ENCODE measurements at regions not wholly inside any gene's neighbourhood (a gene's known extent, or its start where the extent isn't known, plus 50 kb on each side); places are given as distances from the start of the nearest gene placed in this dataset.

DNA sequence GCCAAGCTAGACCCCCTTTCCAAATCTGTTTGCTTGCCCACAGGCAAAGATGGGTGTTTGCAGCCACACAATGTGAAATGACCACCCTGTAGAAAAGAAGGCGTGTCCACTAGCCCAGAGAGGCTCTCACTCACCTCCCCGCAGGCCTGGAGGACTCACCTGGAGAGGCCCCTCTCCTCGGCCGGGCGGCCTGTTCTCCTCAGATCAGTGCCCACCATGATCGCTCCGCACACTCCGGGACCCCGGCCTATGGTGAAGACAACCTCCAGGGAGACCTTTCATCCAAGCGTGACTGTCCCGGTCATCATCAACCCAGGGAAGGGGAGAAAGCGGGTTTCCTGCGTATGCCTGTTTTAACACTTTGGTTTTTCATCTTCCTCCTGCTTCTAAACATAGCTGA, 328.7 kb upstream of the SALL3 start:
- DNase-seq (ENCODE audit: low read depth) = no peak

DNA sequence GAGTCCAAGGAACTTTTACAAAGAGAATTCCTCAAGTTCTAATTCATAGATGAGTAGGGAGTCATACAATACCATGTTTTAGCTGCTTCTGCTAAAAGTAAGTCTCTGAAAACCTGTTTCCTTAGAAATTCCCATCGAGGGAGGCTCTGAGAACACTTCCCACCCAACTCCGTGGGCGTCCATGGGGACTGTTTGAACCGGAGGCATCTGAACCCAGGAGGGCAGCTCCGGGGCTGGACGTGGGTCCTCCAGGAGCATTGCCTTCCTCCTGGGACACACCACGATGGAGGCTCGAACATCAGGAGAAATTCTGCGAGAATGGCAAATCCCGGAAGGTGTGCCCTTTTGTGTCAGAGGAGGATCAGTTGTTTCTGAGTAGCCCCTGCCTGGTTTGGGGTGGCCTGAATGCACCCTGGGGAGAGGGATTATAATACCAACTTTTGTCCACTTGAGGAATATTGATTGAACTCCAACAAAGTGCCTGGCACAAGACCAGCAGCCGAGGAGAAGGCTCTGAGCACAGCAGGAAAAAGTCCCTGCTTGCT, 327.5 kb upstream of the SALL3 start:
- DNase-seq (ENCODE audit: low read depth) = no peak

DNA sequence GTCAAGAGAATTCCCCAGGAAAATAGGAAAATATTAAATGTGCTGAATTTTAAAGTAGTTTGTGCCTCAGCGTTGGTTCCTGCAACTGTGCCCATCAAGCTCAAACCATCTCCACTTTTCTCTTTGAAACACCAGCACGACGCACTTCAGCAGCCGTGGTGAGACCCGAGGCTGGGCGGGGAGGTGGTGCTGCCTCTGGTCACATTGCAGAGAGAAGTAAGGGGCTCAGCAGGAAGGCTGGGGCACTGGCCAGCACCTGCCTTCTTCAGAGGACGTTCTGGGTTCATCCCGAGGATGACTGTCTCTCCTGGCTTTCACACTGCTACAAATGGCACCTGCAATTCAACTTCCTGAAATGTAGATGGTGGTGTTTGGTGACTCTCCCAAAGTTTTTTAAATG, 323.7 kb upstream of the SALL3 start:
- DNase-seq (ENCODE audit: low read depth) = no peak

DNA sequence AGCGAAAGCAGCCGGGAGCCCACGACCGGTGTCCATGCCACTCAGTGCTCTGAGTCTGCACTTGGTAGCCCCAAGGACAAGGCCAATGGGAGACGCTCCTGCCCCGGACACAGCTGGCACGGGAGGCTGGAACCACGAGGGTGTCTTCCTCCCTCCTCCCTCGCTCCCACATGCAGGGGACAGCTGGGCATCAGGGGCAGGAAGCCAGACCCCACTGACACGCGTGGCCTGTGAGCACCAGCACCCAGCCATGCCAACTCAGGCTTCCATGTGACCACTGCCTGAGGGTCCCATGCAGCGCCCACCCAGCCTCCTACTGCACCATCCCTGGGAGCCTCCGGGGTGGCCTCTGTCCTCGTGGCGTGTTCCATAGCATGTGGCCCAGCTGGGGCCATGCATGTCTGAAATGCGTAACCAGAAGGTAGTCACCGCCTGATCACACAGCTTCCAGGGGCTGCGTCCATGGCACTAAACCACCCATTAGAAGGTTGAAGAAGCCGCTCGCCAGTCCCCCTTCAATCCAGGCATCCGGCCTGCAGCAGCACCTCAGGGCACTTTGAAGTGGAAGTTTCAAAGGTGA, 323.2 kb upstream of the SALL3 start:
- no peak for DNase-seq (ENCODE audit: low read depth)

DNA sequence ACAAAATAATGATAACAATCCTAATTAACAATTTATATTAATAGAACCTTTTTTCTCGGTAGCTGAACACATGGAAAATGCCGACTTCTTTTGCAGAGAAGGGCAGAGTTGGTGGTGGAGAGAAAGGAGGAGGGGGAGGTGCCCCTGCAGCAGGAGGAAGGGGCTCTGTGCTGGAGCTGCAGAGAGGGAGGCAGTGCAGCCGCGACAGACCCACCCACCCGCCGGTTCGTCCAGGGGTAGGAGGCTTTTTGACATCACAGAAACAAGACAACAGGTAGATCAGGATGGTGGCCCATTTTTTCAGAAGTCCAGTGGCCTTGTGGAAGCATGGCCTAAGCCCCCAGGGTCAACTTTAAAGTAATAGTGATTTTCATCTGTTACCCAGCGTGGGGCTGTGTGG, 321.1 kb upstream of the SALL3 start:
- no peak for DNase-seq (ENCODE audit: low read depth)

DNA sequence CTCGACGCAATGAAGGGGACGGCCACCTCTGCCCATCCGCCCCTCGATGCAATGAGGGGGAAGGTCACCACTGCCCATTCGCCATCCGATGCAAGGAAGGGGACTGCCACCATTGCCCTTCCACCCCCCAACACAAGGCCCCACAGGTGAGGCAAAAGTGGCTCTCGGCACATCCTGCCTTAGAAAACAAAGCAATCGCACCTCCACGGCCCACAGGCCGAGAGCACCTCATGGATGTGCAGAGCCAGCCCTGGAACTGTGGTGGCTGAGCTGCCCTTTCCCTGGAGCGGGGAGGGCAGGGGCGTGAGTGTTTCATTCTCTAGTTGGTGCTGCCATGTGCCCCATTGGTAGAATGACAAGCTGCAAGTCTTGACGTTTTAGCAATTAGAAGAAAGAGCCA, 320.6 kb upstream of the SALL3 start:
- DNase-seq (ENCODE audit: low read depth) = no peak

DNA sequence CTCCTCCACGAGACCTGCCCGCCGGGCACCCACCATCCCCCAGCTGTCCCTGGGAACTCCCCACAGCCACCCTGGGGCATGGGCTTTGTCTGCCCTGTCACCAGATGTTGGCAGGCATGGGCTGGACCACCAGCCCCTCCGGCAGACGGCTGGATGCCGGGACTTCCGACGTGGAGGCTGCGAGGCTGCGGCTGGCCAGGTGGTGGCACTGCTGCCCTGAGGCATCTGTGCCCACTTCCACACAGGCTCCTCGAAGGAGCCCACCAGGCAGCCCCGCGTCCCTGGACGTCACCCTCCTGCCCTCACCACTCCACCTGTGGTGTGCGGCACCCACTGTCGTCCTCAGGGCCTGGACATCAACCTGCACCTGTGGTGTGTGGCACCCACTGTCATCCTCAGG, 319.9 kb upstream of the SALL3 start:
- no peak for DNase-seq (ENCODE audit: low read depth)

DNA sequence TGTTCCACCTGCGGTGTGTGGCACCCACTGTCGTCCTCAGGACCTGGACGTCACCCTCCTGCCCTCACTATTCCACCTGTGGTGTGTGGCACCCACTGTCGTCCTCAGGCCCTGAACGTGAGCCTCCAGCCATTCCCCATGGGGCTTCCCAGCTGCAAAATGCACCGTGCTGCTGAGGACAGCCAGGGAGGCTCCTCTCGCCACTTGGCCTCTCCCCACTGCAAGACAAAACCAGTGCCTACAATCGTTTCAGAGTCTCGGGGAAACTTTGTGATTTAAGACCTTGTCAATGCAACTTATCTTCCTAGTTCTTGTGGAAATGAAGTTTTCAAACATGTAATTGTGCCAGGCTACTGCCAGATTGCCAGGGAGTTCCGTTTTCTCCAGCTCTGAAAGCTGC, 319.3 kb upstream of the SALL3 start:
- DNase-seq (ENCODE audit: low read depth) = no peak

DNA sequence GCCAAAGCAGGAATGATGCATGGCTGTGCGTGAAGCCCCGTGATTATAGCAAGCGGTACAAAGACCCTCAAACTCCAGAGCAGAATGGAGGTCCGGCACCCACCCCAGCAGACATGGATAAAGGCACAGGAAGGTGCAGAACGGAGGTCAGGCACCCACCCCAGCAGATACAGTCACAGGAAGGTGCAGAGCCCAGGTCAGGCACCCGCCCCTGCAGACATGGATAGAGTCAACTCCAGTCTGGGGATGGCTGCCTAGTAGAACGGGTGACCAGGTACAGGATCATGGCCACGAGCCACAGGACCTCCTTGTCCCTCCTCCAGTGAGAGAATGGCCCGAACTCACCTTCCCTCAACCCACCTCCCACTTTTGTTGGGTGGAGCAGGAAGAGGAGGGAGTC, 318.3 kb upstream of the SALL3 start:
- no peak for DNase-seq (ENCODE audit: low read depth)

DNA sequence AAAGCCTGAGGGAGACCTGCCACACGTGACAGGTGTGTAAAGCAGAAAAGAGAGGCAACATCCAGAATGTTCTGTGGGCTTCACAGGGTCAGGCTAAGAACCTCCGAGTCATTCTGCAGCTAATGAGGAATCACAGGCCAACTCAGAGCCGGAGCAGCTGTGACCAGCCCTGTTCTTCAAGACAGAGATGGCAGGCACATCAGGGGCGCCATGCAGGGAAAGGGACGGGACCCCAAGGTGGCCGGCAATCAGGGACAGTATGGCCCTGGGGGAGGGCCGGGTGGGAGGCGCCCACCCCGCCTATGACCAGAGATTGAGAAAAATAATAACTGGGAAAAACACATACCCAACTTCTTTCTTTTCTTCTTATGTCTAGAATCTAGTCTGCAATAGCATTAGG, 316.7 kb upstream of the SALL3 start:
- DNase-seq (ENCODE audit: low read depth) = no peak

DNA sequence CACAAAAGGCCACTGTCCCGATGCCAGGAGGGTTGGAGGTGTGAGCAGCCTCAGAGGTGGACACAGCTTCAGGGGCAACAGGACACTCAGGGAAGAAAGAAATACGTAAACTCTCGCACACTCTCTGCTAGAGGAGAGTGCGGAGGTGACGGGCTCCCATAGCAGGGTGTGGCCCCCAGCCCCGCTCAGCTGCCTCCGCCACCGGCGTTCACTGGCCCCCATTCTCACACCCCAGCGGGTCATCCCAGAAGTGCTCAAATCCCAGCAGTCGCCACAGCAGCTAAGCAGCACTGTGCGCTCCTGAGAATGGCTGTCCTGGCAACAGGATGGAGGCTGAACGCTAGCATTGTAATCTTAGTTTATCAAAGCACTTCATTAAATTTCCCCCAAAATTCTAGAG, 315.6 kb upstream of the SALL3 start:
- no peak for DNase-seq (ENCODE audit: low read depth)

DNA sequence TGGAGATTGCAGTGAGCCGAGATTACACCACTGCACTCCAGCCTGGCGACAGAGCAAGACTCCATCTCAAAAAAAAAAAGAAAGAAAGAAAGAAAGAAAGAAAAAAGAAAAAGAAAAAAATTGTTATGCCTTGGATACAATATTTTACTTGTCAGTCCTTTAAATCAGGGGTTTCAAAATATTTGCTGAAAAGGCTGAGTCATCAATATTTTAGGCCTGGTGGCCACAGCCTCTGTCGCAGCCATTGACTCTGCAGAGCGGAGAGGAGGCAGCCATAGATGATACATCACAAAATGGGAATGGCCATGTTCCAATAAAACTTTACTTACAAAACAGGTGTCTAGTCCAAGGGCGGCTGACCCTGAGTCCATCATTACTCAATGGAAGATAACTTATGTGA, 314.8 kb upstream of the SALL3 start:
- DNase-seq (ENCODE audit: low read depth) = no peak

DNA sequence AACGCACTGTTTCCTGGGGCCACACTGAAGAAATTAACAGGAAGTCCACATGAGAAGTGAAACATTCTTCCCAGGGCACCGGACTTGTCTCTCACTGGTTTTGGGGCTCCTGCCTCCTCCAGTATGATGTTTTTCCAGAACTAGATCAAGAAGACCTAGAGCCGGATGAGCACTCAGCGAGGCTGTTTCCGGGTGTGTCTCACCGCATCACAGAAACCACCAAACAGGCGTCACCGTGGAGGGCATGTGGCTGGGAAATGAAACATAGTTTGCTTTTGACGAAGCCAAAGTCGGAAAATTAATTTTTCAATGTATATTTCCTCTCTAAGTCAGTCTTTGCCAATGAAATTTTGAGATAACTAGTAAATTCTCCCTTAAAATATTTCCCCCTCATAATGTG, 314.0 kb upstream of the SALL3 start:
- no peak for DNase-seq (ENCODE audit: low read depth)

DNA sequence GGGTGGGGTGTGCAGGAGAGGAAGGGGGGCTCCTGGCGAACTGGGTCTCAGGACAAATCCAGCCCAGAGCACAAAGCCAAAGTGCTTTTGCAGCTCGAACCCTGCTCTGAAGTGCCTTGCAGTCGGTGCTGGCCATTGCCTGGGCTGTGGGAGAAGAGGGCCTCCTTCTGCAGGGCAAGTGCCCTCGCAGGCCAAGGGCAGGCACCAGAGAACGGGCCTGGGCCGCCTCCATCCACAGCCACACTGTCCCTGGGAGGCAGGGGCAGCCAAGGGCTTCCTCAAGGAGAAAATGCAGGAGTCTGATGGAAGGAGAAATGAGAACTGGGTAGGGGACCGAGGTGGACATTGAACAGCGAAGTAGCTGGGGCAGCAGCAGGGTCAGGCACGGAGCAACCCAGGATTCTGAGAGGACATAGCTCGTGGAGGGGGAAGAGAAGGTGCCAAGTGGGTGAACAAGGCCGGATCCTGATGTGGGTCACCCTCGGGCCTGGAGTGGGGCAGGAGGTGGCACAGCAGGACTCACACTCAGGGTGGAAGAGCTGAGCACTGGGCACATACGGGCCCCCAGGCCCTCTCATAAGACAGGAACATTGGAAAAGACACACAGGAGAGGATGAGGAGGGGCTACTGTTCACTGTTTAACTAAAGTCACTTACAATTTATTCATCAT, 312.8 kb upstream of the SALL3 start:
- no peak for DNase-seq (ENCODE audit: low read depth)

DNA sequence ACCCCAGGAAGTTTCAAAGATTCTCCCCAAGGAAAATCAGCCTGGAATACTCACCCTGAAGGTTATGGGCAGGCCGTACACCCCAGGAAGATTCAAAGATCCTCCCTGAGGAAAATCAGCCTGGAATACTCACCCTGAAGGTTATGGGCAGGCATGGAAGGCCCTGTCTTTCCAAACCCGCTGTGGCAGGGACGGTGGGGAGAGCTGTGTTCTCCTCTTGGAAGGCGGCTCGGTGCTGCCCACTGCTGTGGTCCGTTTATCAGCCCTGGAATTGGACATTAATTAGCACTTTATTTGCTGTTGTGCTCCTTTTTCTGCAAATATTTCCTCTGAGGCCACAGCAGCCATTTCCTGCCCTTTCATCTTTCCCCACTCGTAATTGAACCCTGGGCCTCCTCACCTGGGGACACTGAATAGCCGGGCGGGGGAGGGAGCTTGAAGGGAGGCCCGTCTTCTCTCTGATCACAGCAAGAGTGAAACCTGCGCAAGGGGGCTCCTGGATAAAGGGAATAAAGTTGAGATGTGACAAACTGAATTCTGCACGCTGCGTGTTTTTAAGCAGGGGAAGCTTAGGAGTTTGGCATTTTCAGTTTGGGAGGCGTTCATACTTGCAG, 308.7 kb upstream of the SALL3 start:
- no peak for DNase-seq (ENCODE audit: low read depth)

DNA sequence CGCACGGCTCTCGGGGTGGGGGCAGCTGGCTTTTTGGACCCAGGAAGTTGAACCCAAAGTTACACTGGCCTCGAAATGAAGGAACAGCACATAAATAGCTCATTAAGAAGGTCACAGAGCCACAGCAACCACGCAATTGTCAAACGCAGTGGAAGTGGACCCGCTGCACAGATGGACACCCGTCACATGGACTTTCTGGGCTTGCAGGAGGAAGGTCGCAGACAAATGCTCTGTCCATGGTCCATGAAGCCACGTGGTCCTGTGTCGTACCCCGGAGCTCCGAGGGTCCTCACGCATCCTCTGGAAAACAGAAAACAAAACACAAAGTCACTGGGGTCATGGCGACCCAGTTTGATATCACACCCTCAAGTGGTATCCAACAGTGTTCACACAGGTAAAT, 308.1 kb upstream of the SALL3 start:
- DNase-seq (ENCODE audit: low read depth) = no peak

DNA sequence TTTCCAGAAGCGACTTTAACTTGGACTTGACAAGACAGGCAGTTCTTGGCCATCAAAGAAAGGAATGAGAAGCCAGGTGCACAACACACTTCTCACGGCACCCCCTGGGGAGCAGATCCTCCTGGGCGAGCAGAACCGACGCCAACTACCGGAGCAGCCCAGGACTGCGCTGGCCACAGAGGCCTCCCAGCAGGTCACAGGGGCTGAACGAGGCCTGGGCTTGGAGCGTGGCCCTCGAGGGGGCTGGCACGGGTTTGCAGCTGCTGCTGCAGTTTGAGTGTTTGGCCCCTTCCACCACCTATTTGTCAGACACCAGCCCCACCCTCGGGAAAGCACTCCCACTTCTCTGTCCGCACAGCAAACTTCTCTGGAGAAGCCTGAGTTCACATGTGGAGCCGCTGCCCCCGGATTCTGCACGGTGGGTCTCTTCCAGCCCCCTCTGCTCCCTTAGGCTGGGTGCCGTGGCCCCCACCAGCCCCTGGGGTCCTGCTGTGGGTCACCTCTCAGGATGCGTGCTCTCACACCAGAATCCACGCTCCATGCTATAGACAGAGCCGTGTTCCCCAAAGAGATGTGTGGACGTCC, 306.7 kb upstream of the SALL3 start:
- DNase-seq (ENCODE audit: low read depth) = no peak

DNA sequence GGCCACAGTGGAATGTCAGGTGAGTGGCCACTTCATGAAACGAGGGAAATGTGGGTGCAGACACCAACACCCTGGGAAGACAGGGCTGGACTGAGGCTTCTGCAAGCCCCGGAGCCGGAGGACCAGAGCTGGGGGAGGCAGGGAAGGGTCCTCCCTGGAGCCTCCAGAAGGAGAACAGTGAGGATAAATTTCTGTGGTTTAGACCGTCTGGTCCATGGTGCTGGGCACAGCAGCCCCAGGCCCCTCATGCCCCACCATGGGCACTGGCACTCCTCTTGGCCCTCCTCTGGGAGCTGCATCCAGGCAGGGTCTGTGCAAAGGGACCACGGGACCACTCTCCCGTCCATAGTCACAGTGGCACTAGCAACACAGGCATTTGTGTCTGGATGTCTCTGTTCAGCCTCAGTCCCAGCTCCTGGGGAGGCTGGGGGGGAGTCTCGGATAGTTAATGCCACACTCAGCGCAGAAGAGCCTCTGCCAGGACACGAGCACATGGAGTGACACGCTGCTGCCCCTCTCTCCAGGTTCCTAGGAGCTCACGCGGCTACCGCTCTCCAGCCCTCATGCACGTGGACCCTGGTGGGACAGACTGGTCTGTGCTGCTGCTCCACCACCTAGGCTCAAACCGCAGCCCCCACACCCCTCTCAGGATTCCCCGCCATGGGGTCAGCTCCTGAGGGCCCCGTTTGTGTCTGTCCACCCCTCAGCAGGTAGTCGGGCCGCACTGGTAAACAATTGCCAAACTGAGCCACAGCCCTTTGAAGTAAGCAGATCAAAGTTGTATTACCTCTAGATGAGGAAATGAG, 305.9 kb upstream of the SALL3 start:
- DNase-seq (ENCODE audit: low read depth) = no peak

DNA sequence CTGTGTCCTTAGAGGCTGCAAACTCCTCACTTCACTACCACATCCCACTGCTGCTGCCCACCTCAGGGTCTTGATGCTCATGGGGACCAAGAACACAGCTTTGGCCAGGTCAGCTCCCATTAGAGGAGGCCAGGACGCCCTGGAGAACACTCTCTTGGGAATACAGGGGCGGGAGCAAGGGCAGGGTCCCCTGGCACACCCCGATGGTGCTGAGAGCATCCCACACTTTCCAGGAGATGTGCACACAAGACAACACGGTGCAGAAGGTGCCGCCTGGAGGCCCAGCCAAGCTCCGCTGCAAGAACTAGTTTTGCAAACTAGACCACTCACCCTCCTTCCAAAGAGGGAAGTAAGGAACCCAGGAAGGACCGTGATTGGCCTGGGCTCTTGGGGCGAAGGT, 304.4 kb upstream of the SALL3 start:
- no peak for DNase-seq (ENCODE audit: low read depth)

DNA sequence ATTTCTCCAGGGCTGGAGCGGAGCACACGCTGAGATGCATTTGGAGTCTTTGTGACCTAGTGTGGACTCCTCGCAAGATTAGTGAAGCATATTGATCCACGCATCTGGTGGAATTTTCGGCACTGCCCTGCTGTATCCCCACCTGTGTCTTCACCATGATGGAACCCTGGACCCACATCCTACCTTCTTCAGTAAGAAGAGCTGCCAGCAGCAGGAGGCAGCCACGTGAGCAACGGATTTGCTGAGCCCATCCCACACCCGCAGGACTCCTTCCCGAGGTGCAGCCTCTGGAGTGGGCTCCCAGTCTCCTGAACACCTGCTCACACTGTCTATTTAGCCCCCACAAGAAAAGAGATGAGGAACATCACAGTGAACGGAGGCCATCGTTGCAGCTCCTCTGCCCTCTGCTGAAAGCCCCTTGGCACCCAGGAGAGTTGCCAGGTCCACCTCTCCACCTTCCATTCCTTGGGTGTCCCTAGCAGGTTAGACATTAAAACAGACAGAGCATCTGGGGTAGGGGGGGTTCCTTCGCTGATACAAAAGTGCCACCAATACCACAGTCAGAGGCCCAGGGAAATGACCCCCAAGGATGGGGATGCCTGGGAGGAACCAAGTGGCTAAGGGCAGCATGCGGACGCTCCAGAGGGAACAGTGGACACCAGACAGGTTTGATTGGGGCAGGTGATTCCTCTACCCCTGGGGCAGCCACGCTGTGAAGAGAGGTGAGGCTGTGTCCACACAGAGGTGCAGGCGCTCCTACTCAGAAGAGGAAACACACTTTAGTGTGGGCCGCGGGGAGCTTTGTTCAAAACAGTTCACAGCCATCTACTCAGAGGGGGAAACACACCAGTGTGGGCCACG, 302.8 kb upstream of the SALL3 start:
- no peak for DNase-seq (ENCODE audit: low read depth)

DNA sequence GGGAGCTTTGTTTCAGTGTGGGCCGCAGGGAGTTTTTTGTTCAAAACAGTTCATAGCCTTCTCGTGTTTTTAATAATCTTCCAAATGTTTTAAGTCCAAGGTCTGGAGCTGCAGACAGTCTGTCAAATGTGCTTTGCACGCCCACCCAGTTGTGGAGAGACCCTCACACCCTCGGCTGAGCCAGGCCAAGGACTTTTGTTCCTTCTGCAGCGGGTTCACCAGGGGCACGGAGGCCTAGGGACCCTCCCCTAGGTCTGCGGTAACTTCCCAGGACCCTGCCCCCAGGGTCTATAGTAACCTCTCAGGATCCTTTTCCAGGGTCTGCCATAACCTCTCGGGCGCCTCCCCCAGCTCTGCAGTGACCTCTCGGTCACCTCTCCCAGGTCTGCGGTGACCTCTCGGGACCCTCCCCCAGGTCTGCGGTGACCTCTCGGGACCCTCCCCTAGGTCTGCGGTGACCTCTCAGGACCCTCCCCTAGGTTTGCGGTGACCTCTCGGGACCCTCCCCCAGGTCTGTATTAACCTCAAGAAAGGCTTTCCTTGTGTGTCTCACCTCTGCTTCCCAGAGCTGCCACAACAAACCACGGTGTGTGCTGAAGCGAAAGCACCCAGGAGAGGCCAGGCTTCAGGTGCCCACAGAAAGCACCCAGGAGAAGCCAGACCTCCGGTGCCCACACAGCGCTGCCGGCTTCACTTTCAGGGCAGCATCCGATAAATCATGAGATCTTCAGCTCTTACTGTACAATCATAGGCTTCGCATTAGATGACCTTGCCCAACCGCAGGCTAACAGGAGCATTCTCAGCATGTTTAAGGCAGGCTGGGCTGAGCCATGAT, 301.9 kb upstream of the SALL3 start:
- DNase-seq (ENCODE audit: low read depth) = no peak
